Smooth muscle cell of the brain vasculature (primary cell): ENCODE measurements at regions not wholly inside any gene's neighbourhood (a gene's known extent, or its start where the extent isn't known, plus 50 kb on each side); places are given as distances from the start of the nearest gene placed in this dataset.
"Not testable (repeated sequence)": the region's sequence is repeated elsewhere in the genome, so short reads cannot be mapped to it uniquely, and the experiment has no call there.

Source experiments
- DNase-seq: peaks from one replicate; pipeline ENCODE4 v3.0.0-alpha.2; 2012; ENCODE audit warnings: low read depth, low spot score

DNA sequence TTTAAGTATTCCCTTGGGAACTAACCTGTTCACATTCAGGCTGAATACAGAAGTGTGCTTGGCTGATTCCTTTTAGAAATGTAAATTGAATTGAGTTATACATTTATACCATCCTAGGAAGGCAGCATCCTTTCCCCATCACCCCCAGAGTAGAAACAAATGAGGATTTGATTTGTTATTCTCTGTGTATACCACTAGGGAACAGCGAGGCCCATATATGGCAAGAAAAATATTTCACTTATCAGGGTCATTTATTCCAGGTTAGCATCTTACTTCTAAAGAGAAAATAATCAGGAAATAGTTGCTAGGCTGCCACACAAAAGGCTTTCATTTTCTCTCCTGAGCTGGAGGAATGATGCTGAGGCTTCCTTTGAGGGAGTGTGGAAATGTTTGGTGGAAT, 516.9 kb downstream of the PIK3C3 start:
- DNase-seq, result no peak

DNA sequence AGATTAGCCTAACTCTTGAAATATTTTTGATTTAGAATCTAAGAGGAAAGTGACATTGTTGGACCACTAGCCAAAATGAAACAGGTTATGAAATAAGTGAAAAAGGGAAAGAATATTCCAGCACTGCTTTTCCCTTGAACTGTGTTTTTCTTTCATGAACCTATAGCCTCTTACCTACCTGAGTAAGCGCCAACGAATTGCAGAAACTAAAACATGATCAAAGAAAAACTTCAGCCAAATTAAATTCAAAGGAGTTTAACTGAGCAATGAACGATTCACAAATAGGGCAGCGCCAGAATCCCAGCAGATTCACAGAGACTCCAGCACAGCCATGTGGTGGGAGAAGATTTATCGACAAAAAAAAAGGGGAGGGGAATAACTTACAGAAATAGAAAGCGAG, 518.6 kb downstream of the PIK3C3 start:
- DNase-seq, result no peak

DNA sequence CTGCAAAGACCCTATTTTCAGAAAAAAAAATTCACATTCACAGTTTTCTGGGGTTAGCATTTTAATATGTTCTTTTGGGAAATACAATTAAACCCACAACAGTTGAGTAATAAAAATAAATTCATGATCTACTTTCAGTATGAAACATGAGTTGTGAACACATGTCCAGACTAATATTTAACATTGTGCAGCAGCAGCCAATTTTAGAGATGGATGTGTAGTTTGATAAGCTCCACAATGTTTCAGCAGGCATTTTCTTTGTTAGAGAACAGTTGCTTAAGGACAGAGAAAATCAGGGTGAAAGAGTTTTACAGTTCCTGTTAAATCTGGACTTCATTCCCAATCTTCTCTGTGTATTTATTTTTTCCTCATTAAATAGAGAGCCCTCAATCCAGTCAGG, 519.5 kb downstream of the PIK3C3 start:
- no peak for DNase-seq

DNA sequence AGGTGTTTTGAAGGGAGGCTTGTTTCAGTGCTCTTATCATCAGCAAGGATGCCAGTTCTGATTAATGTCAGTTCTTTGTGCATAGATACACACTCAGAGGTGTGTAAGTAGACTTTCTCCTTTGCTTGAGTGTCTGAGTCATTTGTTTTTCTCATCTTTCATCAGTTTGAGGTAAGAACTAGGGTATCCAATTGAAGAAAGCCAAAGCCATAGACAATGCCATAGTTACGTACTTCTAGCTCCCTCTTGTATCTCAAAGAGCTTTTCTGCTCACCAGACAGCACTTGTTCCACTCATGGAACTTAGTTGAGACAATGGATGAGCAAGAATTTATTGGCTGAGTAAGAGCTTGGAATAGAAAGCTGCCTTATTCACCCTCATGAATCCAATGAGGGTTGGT, 520.1 kb downstream of the PIK3C3 start:
- no peak for DNase-seq

DNA sequence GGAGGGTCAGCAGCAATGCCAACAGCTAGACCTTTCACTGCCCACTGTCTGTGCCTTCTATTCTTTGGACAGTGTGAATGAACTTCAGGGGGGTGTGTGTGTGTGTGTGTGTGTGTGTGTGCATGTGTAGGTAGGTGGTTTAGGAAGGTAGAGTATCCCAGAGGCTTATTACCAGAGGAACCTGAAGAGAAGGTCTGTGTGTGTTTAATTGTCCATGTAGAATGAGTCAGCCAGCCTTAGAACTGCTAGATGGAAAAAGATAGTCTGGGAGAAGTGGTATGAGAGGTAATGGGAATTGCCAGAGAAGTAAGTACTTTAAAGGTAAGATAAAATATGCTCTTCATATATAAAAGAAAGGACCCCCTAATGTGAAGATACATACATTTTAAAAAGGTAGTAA, 522.2 kb downstream of the PIK3C3 start:
- no peak for DNase-seq

DNA sequence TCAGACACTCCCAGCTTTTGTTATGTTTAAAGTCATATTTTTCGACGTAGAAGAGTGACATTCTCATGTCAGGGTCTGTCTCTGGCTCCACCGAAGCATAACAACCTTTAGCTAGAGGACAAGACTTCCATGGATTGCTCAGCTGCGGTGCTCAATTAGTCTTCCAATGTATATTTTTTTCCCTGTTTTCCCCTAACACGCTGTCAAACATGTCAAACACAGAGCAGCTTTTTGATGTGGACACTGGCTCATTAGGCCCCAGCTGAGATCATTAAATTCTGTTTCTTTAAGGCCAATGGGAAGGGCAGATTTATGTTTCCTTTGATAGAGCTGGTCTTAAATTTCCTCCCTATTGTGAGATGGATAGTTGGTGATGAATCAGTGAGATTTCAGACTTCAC, 525.4 kb downstream of the PIK3C3 start:
- no peak for DNase-seq

DNA sequence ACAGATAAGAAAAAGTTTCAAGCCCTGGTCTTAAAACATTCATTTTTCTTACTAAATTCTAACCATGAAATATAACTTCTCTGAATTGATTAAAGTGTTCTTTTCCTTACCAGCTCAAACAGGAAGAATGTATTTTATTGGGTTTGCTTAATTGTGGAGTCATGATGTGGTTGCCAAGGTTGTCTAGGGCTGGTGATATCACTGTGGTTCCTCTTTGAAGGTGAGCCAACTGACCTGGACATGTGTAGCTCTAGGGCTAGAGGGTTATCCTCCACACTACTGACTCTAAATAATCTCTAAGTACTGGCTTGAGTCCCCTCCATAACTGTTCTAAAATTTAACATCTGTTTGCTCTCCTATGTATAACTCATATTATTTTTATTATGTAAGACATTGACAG, 529.6 kb downstream of the PIK3C3 start:
- no peak for DNase-seq

DNA sequence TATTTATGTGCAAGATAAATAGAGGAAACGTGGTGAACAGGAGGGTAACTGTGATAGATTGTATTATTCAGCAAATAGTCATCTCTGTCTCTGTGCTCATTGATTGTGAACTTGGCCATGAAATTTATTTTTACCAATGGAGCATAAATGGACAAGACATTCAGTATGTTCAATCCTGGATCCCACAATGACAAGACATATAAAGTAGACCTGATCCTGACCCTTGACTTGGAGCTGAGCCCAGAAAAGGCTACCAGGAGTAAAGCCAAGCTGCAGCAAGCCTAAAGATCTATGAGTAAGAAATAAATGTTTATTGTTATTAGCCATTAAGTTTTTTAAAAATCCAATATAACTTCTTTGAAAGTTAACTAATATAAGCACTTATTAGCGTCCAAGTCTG, 531.2 kb downstream of the PIK3C3 start:
- no peak for DNase-seq

DNA sequence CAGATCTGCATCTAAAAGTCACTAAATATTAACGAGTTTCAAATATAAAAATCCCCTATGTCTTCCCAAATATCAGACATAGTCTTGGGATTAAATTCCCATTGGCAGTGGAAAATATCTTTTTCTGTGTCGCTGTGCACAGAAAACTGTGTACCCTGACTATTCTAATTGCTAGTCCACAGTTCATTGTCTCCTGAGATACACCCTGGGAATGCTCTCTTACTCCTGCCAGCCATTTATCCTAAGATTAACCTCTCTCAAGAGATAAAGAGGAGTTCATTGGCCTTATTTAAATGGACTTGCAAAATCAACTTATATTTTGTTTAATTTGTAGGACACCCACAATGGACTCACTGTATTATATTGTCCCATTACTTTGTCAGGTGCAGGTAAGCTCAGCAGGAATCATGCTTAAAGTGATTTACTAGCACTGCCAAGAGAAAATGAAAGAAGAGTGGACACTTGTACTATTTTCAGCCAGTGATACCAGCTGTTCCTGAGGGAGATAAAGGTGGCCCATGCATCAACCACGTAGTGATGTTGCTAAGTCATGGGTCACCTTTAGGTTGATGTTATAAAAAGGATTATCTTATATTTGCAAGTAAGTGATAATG, 553.8 kb downstream of the PIK3C3 start:
- DNase-seq, result no peak

DNA sequence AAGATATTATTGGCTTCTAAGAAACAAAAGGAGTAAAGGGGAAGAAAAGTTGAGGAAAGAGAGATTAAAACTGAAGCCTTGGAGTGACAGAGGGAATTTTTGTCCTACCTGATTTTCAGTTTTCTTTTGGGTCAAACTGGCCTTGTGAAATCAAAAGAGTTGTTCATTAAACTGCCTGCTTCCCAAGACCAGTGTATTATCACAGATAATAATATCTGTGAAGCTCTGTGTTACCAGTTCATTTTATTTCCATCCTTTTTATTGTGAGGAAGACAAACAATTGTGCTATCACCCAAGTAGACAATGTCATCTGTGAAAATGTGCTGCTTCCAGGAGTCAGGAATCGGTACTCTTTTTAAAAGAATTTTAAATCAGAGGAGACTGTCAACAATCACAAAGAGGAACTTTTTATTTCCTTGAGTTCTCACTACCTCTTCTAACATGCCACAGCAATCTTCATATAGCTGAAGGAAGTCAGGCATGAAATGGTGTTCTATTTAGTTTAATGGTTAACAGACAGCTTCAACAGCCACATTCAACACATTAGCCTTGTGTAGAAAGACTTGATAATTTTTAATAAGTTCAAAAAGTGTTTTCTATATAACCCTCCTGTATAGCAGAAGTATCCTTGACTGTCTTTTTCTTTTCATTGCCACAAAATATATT, 554.8 kb downstream of the PIK3C3 start:
- DNase-seq, result no peak

DNA sequence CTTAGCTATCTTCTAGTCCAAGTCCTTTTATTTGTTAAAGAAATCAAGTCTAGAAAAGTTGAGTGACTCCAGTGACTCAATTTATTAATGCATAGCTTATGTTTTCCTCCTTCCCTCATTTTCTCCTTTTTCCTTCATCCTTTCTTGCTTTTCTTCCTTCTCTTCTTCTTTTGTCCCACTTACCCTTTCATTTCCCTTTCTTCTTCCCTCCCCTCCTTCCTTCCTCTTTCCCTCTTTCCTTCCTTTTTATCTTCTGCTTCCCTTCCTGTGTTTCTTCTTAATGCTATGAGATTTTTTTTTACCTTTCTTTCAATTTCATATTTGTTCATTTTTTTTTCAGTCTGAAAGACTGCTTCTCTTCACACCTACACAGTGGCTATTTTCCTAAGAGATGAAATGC, 555.5 kb downstream of the PIK3C3 start:
- no peak for DNase-seq

DNA sequence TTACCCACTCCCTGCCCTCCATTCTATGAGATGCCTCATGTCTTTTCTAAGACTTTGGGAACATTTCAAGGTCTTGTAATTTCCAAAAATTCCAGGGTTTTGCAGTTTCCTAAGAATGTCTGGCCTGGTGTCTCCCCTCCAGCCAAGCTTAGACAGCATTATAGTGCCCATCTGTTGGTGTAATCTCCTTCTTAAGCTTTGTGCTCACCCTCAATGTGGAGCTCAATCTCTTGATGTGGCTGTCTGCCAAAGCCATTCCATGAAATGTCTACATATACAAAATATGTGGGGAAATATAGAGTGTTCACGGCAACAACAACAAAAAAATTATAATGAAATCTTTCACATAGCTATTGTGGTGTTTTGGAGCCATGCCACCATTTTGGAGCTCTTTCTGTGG, 558.4 kb downstream of the PIK3C3 start:
- DNase-seq, result no peak

DNA sequence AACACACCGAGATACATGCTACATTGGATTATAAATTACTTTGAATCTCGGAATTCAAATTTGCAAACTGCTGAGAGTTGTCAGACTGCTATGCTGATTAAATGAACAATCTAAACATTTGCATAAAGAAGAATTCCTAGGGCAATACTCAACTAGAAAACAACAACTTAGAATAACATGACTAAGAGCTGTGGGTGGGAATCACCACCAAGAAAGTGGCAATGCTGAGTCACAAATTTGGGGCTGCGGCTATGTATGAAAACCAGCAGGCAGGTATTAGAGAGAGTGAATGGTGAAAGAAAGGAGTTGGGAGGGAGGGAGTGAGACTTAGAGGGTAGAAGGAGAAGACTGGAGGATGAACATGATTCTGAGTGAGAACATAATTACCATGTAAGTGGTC, 559.5 kb downstream of the PIK3C3 start:
- DNase-seq, result no peak

DNA sequence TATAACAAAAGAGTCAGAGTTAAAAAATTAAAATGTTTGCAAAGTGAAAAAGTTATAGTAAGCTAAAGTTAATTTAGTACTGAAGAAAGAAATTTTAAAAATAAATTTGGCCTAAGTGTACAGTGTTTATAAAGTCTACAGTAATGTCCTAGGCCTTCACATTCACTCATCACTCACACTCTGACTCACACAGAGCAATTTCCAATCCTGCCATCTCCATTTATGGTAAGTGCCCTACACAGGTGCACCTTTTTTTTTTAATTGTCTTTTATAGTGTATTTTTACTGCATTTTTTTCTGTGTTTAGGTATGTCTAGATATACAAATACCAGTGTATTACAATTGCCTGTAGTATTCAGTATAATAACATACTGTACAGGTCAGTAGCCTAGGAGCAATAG, 562.9 kb downstream of the PIK3C3 start:
- DNase-seq, result no peak

DNA sequence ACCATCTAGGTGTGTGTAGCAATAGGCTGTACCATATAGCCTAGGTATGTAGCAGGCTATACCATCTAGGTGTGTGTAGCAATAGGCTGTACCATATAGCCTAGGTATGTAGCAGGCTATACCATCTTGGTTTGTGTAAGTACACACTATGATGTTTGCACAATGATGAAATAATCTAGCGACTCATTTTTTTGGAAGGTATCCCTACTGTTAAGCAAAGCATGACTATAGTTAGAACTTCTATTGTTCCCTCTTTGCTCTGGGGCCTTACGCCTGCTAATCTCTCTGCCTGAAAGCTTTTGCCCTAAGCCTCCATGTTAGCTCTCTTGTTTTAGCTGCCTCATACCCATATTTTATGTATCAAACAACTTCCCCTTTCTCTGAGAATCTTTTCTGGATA, 563.3 kb downstream of the PIK3C3 start:
- DNase-seq, result not testable (repeated sequence)

DNA sequence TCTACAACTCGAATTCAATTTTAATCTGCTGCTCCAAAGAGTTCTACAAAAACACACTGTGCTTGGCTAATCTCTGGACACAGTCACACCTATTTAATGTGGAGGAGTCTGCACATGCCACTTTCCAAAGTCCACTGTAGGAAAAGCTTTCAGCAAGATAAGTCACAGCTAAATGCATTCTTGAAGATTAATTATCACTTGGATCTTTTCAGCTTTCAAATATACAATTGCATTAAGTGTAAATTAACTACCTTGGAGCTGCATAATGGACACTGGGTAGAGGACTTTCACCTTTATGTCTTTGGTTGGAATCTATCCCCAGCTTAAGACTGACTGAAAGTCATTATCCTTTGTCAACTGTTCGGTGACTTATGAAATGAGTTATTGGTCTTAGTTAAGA, 565.1 kb downstream of the PIK3C3 start:
- no peak for DNase-seq

DNA sequence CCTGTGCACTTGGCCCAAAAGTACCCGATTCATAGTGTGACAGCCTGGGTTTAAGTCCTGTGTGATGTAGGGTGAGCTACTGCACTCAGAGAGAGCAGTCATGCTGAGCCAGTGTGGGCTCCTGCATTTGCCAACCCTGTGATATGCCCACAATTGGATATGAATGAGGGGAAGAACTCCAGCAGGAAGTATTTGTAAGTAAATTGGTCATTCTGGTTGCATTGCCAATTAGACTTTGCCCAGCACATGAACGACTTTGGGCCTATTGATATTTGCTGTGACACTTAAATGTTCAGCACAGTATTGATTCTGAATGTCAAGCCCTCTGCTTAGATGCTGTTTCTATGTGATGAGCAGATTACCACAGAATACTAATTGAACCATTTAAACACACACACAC, 570.9 kb downstream of the PIK3C3 start:
- DNase-seq, result no peak

DNA sequence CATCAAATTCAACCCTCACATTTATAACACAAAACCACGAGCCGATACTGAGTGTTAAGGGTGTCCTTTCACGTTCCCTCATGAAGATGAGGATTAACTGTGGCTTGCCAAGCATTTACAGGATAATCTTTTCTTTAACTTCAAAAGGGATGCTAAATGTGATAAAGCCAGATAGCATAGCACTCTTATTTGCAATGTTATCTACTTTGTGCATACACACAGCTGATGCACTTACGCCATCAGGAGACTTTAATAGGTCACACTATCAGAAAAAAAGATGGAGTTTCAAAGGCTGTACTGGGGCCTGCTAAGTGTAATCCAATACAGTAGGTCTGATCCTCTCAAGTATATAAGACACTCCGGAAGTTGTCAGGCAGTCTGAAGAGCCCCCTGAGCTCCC, 572.7 kb downstream of the PIK3C3 start:
- no peak for DNase-seq

DNA sequence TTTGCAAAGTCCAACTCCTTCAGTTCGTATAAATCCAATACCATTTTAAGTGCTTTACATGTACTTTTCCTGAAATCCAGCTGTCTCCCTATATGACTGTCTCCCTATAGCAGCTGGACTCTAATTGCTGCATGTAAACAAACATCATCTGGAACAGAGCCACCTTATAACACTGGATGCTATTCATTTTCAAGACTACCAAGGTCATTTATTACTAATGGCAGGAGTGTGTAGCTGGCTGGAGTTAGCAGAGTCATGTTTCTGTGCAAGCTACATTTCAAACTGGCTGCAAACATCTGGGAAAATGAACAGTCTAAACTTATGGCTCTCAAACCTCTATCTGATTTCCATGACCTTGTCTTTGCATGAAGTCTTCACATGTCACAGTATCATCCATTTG, 575.2 kb downstream of the PIK3C3 start:
- no peak for DNase-seq

DNA sequence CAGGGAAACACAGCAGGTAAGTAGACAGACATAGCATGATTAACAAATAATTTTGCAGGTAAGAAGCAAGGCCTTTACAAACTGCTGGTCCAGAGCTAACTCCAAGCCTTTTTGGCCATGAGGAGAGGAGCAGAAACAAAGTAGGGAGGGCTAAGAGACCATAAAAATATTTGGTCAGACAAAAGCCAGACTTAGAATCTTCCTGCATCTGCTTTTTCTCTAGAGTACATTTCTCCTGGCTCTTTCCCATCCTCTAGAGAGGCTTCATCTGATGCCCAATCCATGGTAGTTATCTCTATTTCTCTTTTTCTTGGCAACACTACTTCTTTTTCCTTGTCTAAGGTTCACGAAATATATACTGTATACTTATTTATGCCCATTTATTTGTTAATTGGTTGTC, 577.1 kb downstream of the PIK3C3 start:
- no peak for DNase-seq

DNA sequence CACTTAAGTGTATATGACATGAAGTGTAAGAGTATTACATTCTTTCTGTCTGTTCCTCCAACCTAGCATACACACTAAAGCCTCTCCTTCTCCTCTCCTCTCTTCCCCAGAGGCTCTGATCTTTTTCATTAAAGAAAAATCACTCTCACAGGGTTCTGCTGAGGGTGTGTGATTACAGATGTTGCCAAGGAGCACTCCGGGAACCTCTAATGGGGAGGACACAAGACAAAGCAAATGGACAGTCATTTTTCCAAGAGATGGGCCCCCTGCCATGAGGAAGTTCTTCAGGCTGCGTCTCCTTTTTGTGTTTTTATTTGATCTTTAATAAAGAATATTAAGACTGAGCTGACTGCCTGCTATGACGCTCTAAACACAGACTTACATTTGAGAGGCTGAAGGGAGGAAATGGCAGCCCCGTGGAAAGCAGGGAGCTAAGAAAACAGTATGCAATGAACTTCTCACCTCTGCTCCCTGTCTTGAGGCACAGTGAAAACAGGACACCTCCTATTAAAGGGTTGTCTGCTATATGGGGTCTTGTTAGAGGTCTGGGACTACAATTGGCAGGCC, 578.1 kb downstream of the PIK3C3 start:
- DNase-seq, result no peak

DNA sequence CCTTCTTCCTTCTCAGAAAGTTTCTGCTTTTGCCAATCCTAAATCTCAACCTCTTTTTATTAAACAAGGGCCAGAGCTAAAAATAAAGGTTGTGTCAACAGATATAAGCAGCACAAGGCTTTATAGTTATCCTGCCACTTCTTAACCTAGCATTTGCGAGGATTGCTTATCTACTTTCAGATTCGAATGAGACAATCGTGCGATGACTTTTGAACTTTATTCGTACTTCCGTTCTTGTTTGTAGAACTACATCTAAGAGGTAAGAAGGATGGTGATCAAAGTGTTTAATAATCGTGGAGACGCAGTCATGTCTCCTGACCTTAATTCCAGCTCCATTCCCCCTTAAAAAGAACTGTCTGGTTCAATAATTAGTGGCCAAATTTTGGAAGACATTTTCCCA, 578.6 kb downstream of the PIK3C3 start:
- no peak for DNase-seq

DNA sequence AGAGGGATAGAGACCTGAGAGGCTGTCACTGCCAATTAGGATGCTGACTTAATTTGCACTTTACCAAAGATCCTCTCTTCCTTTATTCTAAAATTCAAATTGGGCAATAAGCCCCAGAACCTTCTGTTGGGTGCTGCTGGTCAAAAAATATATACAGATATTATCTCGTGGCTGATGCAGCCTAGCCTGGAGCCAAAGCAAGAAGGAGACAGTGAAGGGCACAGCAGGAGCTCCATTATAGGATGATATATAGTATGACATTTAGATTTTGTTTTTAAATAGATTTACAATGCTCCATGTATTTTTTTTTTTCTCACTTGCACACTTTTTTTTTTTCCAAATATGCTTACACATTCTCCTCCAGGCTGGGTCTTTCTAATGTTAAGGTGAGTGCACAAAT, 579.3 kb downstream of the PIK3C3 start:
- no peak for DNase-seq

DNA sequence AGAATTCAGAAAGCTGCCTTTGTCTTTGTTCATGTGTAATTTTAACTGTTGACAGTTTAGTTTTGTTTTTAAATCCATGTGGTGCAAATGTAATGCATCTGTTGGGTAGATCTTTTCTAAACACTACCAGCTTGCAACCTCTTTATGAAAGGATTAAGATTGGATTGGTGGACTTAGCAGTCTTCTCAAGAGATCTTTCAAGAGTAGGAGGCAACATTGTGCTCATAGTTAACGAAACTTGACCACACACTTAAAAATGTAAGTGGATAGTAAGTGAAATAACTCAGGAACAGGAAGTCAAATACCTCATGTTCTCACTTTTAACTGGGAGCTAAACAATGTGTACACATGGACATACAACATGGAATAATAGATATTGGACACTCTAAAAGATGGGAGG, 579.0 kb downstream of the RIT2 start:
- DNase-seq, result no peak
